GM12864 (cell line): ENCODE measurements at regions not wholly inside any gene's neighbourhood (a gene's known extent, or its start where the extent isn't known, plus 50 kb on each side); places are given as distances from the start of the nearest gene placed in this dataset.

ENCODE experiments used
- DNase-seq: peaks from one replicate; pipeline ENCODE4 v3.0.0-alpha.2; 2011; ENCODE audit warnings: low read depth
- H3K4me3 ChIP-seq: 2 replicates; pipeline ENCODE4 v1.5.1; 2011; ENCODE audit warnings: mild to moderate bottlenecking, low read depth, low read length, control low read depth
- CTCF ChIP-seq: IDR thresholded peaks from 2 replicates; pipeline ENCODE4 v1.5.1; 2011; ENCODE audit warnings: low read depth, mild to moderate bottlenecking, moderate library complexity, low read length, control low read depth, inconsistent platforms; ENCODE audit errors: missing control alignments

GRCh38 chr9:3664044-3664443, 138.2 kb upstream of the RFX3 start:
- no peak for DNase-seq
- H3K4me3 ChIP-seq: no peak overlapping the region
- no peak for TF ChIP-seq CTCF

GRCh38 chr9:3662671-3663070, 136.9 kb upstream of the RFX3 start:
- TF ChIP-seq CTCF: no peak
- no peak for DNase-seq
- H3K4me3 ChIP-seq: no peak overlapping the region

GRCh38 chr9:3660936-3661335, 135.1 kb upstream of the RFX3 start:
- no peak for TF ChIP-seq CTCF
- H3K4me3 ChIP-seq: no peak overlapping the region
- no peak for DNase-seq

GRCh38 chr9:3659647-3660046, 133.8 kb upstream of the RFX3 start:
- TF ChIP-seq CTCF: no peak
- H3K4me3 ChIP-seq: no peak overlapping the region
- DNase-seq: no peak

- H3K4me3 ChIP-seq: no peak overlapping the region
- DNase-seq: no peak
- no peak for TF ChIP-seq CTCF
These were observed 133.2 kb upstream of the RFX3 start for GRCh38 chr9:3658964-3659363.

- DNase-seq: peak; percentile 8
- no peak overlapping the region for H3K4me3 ChIP-seq
- TF ChIP-seq CTCF: no peak
These were observed 130.4 kb upstream of the RFX3 start for GRCh38 chr9:3656224-3656623.

GRCh38 chr9:3650994-3651622, 125.3 kb upstream of the RFX3 start:
- no peak overlapping the region for H3K4me3 ChIP-seq
- DNase-seq: peak; percentile 7
- TF ChIP-seq CTCF: no peak
